SJSA1 (cell line): ENCODE measurements at regions not wholly inside any gene's neighbourhood (a gene's known extent, or its start where the extent isn't known, plus 50 kb on each side); places are given as distances from the start of the nearest gene placed in this dataset.
A peak's percentile ranks its signal among the peaks of the same experiment; 100 is the strongest.

Experiments
- DNase-seq, 2 experiments: peaks; one replicate each; pipeline ENCODE4 v3.0.0-alpha.2; 2015 to 2020; ENCODE audit warnings: low spot score in 2 of 2, low read depth in 1 of 2
- H3K27ac ChIP-seq: fragments of 250-450 bp; sonication (Bioruptor Pico); 2 replicates; pipeline ENCODE4 v1.5.1; 2020; ENCODE audit warnings: mild to moderate bottlenecking, moderate library complexity
- H3K27me3 ChIP-seq: fragments of 250-450 bp; sonication (Bioruptor Pico); replicated peaks from 2 replicates; pipeline ENCODE4 v1.5.1; 2020; ENCODE audit warnings: mild to moderate bottlenecking, moderate library complexity
- H3K36me3 ChIP-seq: fragments of 250-450 bp; sonication (Bioruptor Pico); 2 replicates; pipeline ENCODE4 v1.5.1; 2020; ENCODE audit warnings: mild to moderate bottlenecking
- H3K4me1 ChIP-seq: fragments of 250-450 bp; sonication (Bioruptor Pico); replicated peaks from 2 replicates; pipeline ENCODE4 v1.6.1; 2021; ENCODE audit warnings: mild to moderate bottlenecking
- H3K4me3 ChIP-seq: fragments of 250-450 bp; sonication (Bioruptor Pico); 2 replicates; pipeline ENCODE4 v1.5.1; 2020; ENCODE audit warnings: mild to moderate bottlenecking
- H3K9me3 ChIP-seq: fragments of 250-450 bp; sonication (Bioruptor Pico); replicated peaks from 2 replicates; pipeline ENCODE4 v1.5.1; 2020; ENCODE audit warnings: mild to moderate bottlenecking

GRCh38 chr7:85516675-85517074 lies 329.8 kb upstream of the SEMA3D start:
- DNase-seq, result no peak
- H3K4me1 ChIP-seq, result no peaks in the 10 kb centered on the region
- H3K27me3 ChIP-seq, result no peaks in the 10 kb centered on the region
- H3K4me3 ChIP-seq, result no peak overlapping the region
- no peaks in the 10 kb centered on the region for H3K36me3 ChIP-seq
- no peak overlapping the region for H3K27ac ChIP-seq
- no peaks in the 10 kb centered on the region for H3K9me3 ChIP-seq

- no peaks in the 10 kb centered on the region for H3K4me1 ChIP-seq
- no peaks in the 10 kb centered on the region for H3K27me3 ChIP-seq
Measured at GRCh38 chr7:85512790-85513189, 325.9 kb upstream of the SEMA3D start.

GRCh38 chr7:85510287-85510686 lies 323.4 kb upstream of the SEMA3D start:
- Histone ChIP-seq H3K27ac (no peak overlapping the region), H3K9me3 (no peaks in the 10 kb centered on the region), H3K4me1 (no peaks in the 10 kb centered on the region), H3K27me3 (no peaks in the 10 kb centered on the region), H3K36me3 (no peaks in the 10 kb centered on the region), H3K4me3 (no peak overlapping the region)
- DNase-seq, result no peak

More at GRCh38 chr7:85512790-85513189, 325.9 kb upstream of the SEMA3D start:
- no peak for DNase-seq
- Histone ChIP-seq H3K4me3 (no peak overlapping the region), H3K36me3 (no peaks in the 10 kb centered on the region), H3K9me3 (no peaks in the 10 kb centered on the region), H3K27ac (no peak overlapping the region)

- no peak for DNase-seq
- no peaks in the 10 kb centered on the region for H3K36me3 ChIP-seq
- no peaks in the 10 kb centered on the region for H3K9me3 ChIP-seq
- H3K27me3 ChIP-seq, result no peaks in the 10 kb centered on the region
- no peaks in the 10 kb centered on the region for H3K4me1 ChIP-seq
- no peak overlapping the region for H3K27ac ChIP-seq
- H3K4me3 ChIP-seq, result no peak overlapping the region
Measured at GRCh38 chr7:85509476-85509875, 322.6 kb upstream of the SEMA3D start.

GRCh38 chr7:85508642-85509410 lies 322.0 kb upstream of the SEMA3D start:
- Histone ChIP-seq H3K9me3 (no peaks in the 10 kb centered on the region), H3K36me3 (no peaks in the 10 kb centered on the region), H3K27me3 (no peaks in the 10 kb centered on the region), H3K4me1 (no peaks in the 10 kb centered on the region), H3K27ac (no peak overlapping the region), H3K4me3 (no peak overlapping the region)
- DNase-seq, result no peak

- H3K9me3 ChIP-seq, result no peaks in the 10 kb centered on the region
- no peak overlapping the region for H3K4me3 ChIP-seq
- H3K4me1 ChIP-seq, result no peaks in the 10 kb centered on the region
- no peaks in the 10 kb centered on the region for H3K36me3 ChIP-seq
- H3K27me3 ChIP-seq, result no peaks in the 10 kb centered on the region
- no peak overlapping the region for H3K27ac ChIP-seq
- no peak for DNase-seq
Measured at GRCh38 chr7:85498031-85498430, 311.2 kb upstream of the SEMA3D start.

- DNase-seq, result peak in 1 of 2 experiments; percentile 66
- H3K27ac ChIP-seq, result no peak overlapping the region
- H3K9me3 ChIP-seq, result no peaks in the 10 kb centered on the region
- peaks cover 7% of the 10 kb centered on the region; the same call in 1 of the 2 replicates for H3K4me1 ChIP-seq
- no peak overlapping the region for H3K4me3 ChIP-seq
- H3K36me3 ChIP-seq, result no peaks in the 10 kb centered on the region
- H3K27me3 ChIP-seq, result no peaks in the 10 kb centered on the region
Measured at GRCh38 chr7:85489498-85489897, 302.6 kb upstream of the SEMA3D start.

GRCh38 chr7:85488406-85488805 lies 301.6 kb upstream of the SEMA3D start:
- DNase-seq, result no peak
- Histone ChIP-seq H3K4me1 (peaks cover 7% of the 10 kb centered on the region; the same call in 1 of the 2 replicates), H3K27ac (no peak overlapping the region), H3K36me3 (no peaks in the 10 kb centered on the region), H3K4me3 (no peak overlapping the region), H3K9me3 (no peaks in the 10 kb centered on the region), H3K27me3 (no peaks in the 10 kb centered on the region)

GRCh38 chr7:85483177-85483576 lies 296.3 kb upstream of the SEMA3D start:
- Histone ChIP-seq H3K27ac (no peak overlapping the region), H3K27me3 (no peaks in the 10 kb centered on the region), H3K36me3 (no peaks in the 10 kb centered on the region), H3K4me1 (no peaks in the 10 kb centered on the region), H3K4me3 (no peak overlapping the region), H3K9me3 (no peaks in the 10 kb centered on the region)
- no peak for DNase-seq

- Histone ChIP-seq H3K36me3 (no peaks in the 10 kb centered on the region), H3K4me1 (no peaks in the 10 kb centered on the region), H3K27ac (no peak overlapping the region), H3K9me3 (no peaks in the 10 kb centered on the region), H3K27me3 (no peaks in the 10 kb centered on the region), H3K4me3 (no peak overlapping the region)
- no peak for DNase-seq
Measured at GRCh38 chr7:85480666-85481065, 293.8 kb upstream of the SEMA3D start.

GRCh38 chr7:85479918-85480643 lies 293.2 kb upstream of the SEMA3D start:
- H3K4me1 ChIP-seq, result no peaks in the 10 kb centered on the region
- DNase-seq, result no peak
- no peaks in the 10 kb centered on the region for H3K36me3 ChIP-seq
- no peak overlapping the region for H3K4me3 ChIP-seq
- no peak overlapping the region for H3K27ac ChIP-seq
- H3K9me3 ChIP-seq, result no peaks in the 10 kb centered on the region
- H3K27me3 ChIP-seq, result no peaks in the 10 kb centered on the region

GRCh38 chr7:85478530-85478929 lies 291.7 kb upstream of the SEMA3D start:
- Histone ChIP-seq H3K27me3 (no peaks in the 10 kb centered on the region), H3K9me3 (no peaks in the 10 kb centered on the region), H3K4me1 (no peaks in the 10 kb centered on the region), H3K4me3 (no peak overlapping the region), H3K27ac (no peak overlapping the region), H3K36me3 (no peaks in the 10 kb centered on the region)
- no peak for DNase-seq

GRCh38 chr7:85475476-85475875 lies 288.6 kb upstream of the SEMA3D start:
- no peaks in the 10 kb centered on the region for H3K36me3 ChIP-seq
- H3K4me1 ChIP-seq, result peaks cover 13% of the 10 kb centered on the region
- H3K27me3 ChIP-seq, result no peaks in the 10 kb centered on the region
- no peak overlapping the region for H3K4me3 ChIP-seq
- no peak overlapping the region for H3K27ac ChIP-seq
- DNase-seq, result no peak
- H3K9me3 ChIP-seq, result no peaks in the 10 kb centered on the region

- no peaks in the 10 kb centered on the region for H3K36me3 ChIP-seq
- no peak for DNase-seq
- no peak overlapping the region for H3K27ac ChIP-seq
- no peak overlapping the region for H3K4me3 ChIP-seq
- H3K9me3 ChIP-seq, result no peaks in the 10 kb centered on the region
- peaks cover 13% of the 10 kb centered on the region for H3K4me1 ChIP-seq
- no peaks in the 10 kb centered on the region for H3K27me3 ChIP-seq
Measured at GRCh38 chr7:85475071-85475470, 288.2 kb upstream of the SEMA3D start.
